ENCODE measurements at regions not wholly inside any gene's neighbourhood (a gene's known extent, or its start where the extent isn't known, plus 50 kb on each side); places are given as distances from the start of the nearest gene placed in this dataset.
"Not testable (repeated sequence)": the region's sequence is repeated elsewhere in the genome, so short reads cannot be mapped to it uniquely, and the experiment has no call there.

GRCh38 chr10:80750268-80750667 is 212.6 kb downstream of the SH2D4B start:
- DNase-seq (ENCODE audit: low read depth in 2 of 2), result no peak

- DNase-seq (ENCODE audit: low read depth in 2 of 2), result no peak
Observed at GRCh38 chr10:80751940-80752339, 214.2 kb downstream of the SH2D4B start.

- DNase-seq (ENCODE audit: low read depth in 2 of 2), result no peak
Observed at GRCh38 chr10:80753612-80754011, 215.9 kb downstream of the SH2D4B start.

GRCh38 chr10:80755893-80756292 is 218.2 kb downstream of the SH2D4B start:
- no peak for DNase-seq (ENCODE audit: low read depth in 2 of 2)

GRCh38 chr10:80759693-80760092 is 222.0 kb downstream of the SH2D4B start:
- no peak for DNase-seq (ENCODE audit: low read depth in 2 of 2)

GRCh38 chr10:80760914-80761371 is 223.2 kb downstream of the SH2D4B start:
- no peak for DNase-seq (ENCODE audit: low read depth in 2 of 2)

- no peak for DNase-seq (ENCODE audit: low read depth in 2 of 2)
Observed at GRCh38 chr10:80767963-80768362, 230.3 kb downstream of the SH2D4B start.

GRCh38 chr10:80769700-80770160 is 232.0 kb downstream of the SH2D4B start:
- DNase-seq (ENCODE audit: low read depth in 2 of 2), result no peak

- no peak for DNase-seq (ENCODE audit: low read depth in 2 of 2)
Observed at GRCh38 chr10:80770239-80770638, 232.5 kb downstream of the SH2D4B start.

- no peak for DNase-seq (ENCODE audit: low read depth in 2 of 2)
Observed at GRCh38 chr10:80771285-80771684, 233.6 kb downstream of the SH2D4B start.

GRCh38 chr10:80771902-80772555 is 234.3 kb downstream of the SH2D4B start:
- DNase-seq (ENCODE audit: low read depth in 2 of 2), result no peak

GRCh38 chr10:80772596-80772995 is 234.9 kb downstream of the SH2D4B start:
- DNase-seq (ENCODE audit: low read depth in 2 of 2), result no peak

- no peak for DNase-seq (ENCODE audit: low read depth in 2 of 2)
Observed at GRCh38 chr10:80784695-80785094, 247.0 kb downstream of the SH2D4B start.

GRCh38 chr10:80786322-80786721 is 248.6 kb downstream of the SH2D4B start:
- no peak for DNase-seq (ENCODE audit: low read depth in 2 of 2)

GRCh38 chr10:80787952-80788351 is 250.2 kb downstream of the SH2D4B start:
- no peak for DNase-seq (ENCODE audit: low read depth in 2 of 2)

- DNase-seq (ENCODE audit: low read depth in 2 of 2), result no peak
Observed at GRCh38 chr10:80794994-80795393, 257.3 kb downstream of the SH2D4B start.

GRCh38 chr10:80805343-80806020 is 267.8 kb downstream of the SH2D4B start:
- DNase-seq (ENCODE audit: low read depth in 2 of 2), result no peak

GRCh38 chr10:80814147-80814652 is 276.5 kb downstream of the SH2D4B start:
- DNase-seq (ENCODE audit: low read depth in 2 of 2), result no peak

GRCh38 chr10:80829151-80829550 is 291.4 kb downstream of the SH2D4B start:
- DNase-seq (ENCODE audit: low read depth in 2 of 2), result no peak

GRCh38 chr10:80829562-80829961 is 291.9 kb downstream of the SH2D4B start:
- DNase-seq (ENCODE audit: low read depth in 2 of 2), result no peak

- DNase-seq (ENCODE audit: low read depth in 2 of 2), result not testable (repeated sequence)
Observed at GRCh38 chr10:80832693-80833092, 295.0 kb downstream of the SH2D4B start.

- no peak for DNase-seq (ENCODE audit: low read depth in 2 of 2)
Observed at GRCh38 chr10:80855348-80855971, 317.8 kb downstream of the SH2D4B start.

GRCh38 chr10:80856186-80856585 is 318.5 kb downstream of the SH2D4B start:
- no peak for DNase-seq (ENCODE audit: low read depth in 2 of 2)

Data from stimulated activated CD8-positive, alpha-beta memory T cell treated with anti-CD3 and anti-CD28 coated beads, Interleukin-7, amount 100 ng/mL, for 1 hour (primary cell).